T-helper 2 cell treated with Interferon-gamma antibody and Interleukin-4, amounts not matched to agents 5 μg/mL and 100 μg/mL, for 36 hours (primary cell): ENCODE measurements at regions not wholly inside any gene's neighbourhood (a gene's known extent, or its start where the extent isn't known, plus 50 kb on each side); places are given as distances from the start of the nearest gene placed in this dataset.
"Not testable (repeated sequence)": the region's sequence is repeated elsewhere in the genome, so short reads cannot be mapped to it uniquely, and the experiment has no call there.

ENCODE experiments used
- DNase-seq: peaks from one replicate; pipeline ENCODE4 v3.0.0; 2021; ENCODE audit warnings: low spot score
- H3K27ac Mint-ChIP-seq: one replicate; pipeline ENCODE4 v1.8.0; 2021; ENCODE audit warnings: mild to moderate bottlenecking, mixed read lengths
- H3K27me3 Mint-ChIP-seq: one replicate; pipeline ENCODE4 v1.8.0; 2021; ENCODE audit warnings: low read depth, mixed read lengths
- H3K36me3 Mint-ChIP-seq: one replicate; pipeline ENCODE4 v1.8.0; 2021; ENCODE audit warnings: low read depth, mixed read lengths
- H3K4me1 Mint-ChIP-seq: one replicate; pipeline ENCODE4 v1.8.0; 2021; ENCODE audit warnings: low read depth, mixed read lengths
- H3K4me3 Mint-ChIP-seq: one replicate; pipeline ENCODE4 v1.8.0; 2022; ENCODE audit warnings: mild to moderate bottlenecking, moderate library complexity, mixed read lengths
- H3K9me3 Mint-ChIP-seq: one replicate; pipeline ENCODE4 v1.8.0; 2021; ENCODE audit warnings: mixed read lengths

DNA sequence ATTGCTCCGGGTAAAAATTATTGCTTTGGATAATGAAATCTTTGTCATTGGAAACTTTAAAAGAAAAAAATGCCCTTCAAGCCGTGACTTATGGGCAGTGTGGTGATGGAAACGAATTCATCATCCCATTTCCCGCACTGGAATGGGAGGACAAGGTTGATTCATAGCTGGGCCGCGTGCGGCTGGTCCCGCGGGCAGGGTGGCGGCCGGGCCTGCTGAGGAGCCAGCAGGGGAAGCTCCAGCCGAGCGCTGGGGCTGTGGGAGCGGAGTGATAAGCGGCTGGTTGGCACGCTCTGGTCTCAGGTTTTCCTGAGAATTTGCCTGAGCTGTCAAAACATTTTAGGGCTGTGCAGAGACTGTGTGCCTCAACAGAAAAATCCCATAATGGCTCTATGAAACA lies 351.7 kb downstream of the CDC5L start:
- Mint-ChIP-seq H3K27me3 (peaks cover 5% of the 10 kb centered on the region), H3K36me3 (no peaks in the 10 kb centered on the region), H3K4me1 (no peaks in the 10 kb centered on the region), H3K9me3 (no peaks in the 10 kb centered on the region), H3K4me3 (no peak overlapping the region), H3K27ac (no peak overlapping the region)
- no peak for DNase-seq

DNA sequence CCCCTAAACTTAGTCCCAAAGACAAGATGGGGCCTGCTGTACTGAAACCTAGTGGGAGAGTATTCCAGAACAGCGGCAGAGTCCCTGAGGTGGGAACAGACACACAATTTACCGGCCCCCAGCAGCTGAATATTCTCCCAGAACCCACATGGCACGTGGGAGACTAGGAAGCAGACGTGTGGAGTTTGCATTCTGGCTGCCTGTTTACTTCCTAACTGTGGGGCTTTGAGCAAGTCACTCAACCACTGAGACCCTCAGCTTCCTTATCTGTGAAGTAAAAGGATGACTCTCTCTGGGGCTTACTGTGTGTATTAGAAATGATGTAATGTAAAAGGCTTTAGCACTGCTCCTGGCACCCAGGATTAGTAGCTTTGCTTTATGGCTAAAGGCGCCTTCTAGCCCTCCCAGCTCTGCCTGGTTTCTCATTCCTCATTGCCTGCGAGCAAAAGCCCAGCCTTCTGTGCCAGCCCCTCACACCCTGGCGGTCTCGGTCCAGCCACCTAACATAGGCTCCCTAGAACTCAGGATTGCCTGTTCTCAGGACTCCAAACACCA lies 353.1 kb downstream of the CDC5L start:
- H3K27me3 Mint-ChIP-seq, result peaks cover 5% of the 10 kb centered on the region
- H3K27ac Mint-ChIP-seq, result no peak overlapping the region
- peaks cover 3% of the 10 kb centered on the region for H3K9me3 Mint-ChIP-seq
- no peaks in the 10 kb centered on the region for H3K36me3 Mint-ChIP-seq
- DNase-seq, result no peak
- H3K4me3 Mint-ChIP-seq, result no peak overlapping the region
- no peaks in the 10 kb centered on the region for H3K4me1 Mint-ChIP-seq

DNA sequence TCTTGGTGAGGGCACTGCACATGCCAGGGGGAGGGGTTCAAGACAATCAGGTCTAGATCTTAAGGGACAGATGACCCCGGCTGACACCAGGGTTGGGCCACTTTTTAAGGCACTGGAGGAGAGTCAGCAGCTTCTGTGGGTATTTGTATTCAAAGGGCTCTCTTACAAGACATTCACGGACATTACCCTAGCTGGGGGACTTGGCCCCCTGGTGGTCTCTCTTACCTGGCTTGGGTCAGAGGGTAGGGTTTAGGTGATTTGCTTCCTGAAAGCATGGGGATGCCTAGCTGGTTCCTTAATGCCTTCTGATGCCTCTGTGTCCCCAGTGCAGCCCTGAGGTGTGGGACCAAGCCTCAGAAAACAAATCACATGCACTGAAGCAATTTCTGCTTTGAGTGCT lies 354.7 kb downstream of the CDC5L start:
- Mint-ChIP-seq H3K36me3 (no peaks in the 10 kb centered on the region), H3K27me3 (peaks cover 5% of the 10 kb centered on the region), H3K4me1 (no peaks in the 10 kb centered on the region), H3K27ac (no peak overlapping the region), H3K4me3 (no peak overlapping the region), H3K9me3 (peaks cover 3% of the 10 kb centered on the region)
- no peak for DNase-seq

DNA sequence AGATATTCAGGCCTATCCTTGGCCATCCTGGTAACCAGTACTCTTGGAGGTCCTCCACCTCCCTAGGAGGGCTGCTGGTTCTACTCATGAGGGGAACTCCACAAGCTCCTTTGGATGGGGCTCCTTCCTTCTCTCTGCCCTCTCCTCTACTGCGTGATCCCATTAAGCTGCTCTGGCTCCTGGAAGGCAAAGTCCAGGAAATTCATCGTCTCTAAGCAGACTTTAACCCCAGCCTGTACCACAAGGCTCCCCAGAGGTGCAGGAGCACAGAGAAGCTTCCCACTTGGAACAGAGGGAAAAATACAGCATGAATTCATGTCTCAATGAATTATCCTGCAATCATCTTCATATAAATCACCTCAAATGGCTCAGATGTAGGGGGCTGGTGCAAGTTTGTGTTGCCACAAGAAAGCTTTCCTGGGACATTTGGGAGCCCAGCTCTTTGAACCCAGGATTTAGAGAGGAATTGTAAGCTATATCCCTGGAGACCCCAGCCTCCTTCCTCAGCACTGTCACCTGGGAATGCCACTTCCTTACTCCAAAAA lies 355.4 kb downstream of the CDC5L start:
- no peak for DNase-seq
- Mint-ChIP-seq H3K36me3 (no peaks in the 10 kb centered on the region), H3K4me3 (no peak overlapping the region), H3K27ac (no peak overlapping the region), H3K4me1 (no peaks in the 10 kb centered on the region), H3K9me3 (peaks cover 3% of the 10 kb centered on the region), H3K27me3 (peaks cover 5% of the 10 kb centered on the region)

DNA sequence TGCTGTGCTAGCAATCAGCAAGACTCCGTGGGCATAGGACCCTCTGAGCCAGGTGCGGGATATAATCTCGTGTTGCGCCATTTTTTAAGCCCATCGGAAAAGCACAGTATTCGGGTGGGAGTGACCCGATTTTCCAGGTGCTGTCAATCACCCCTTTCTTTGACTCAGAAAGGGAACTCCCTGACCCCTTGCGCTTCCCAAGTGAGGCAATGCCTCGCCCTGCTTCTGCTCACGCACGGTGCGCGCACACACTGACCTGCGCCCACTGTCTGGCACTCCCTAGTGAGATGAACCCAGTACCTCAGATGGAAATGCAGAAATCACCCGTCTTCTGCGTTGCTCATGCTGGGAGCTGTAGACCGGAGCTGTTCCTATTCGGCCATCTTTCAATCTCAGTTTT lies 372.6 kb downstream of the CDC5L start:
- not testable (repeated sequence) for H3K4me3 Mint-ChIP-seq, H3K4me1 Mint-ChIP-seq, H3K36me3 Mint-ChIP-seq, H3K27ac Mint-ChIP-seq, DNase-seq, H3K27me3 Mint-ChIP-seq
- peaks cover 24% of the 10 kb centered on the region for H3K9me3 Mint-ChIP-seq

DNA sequence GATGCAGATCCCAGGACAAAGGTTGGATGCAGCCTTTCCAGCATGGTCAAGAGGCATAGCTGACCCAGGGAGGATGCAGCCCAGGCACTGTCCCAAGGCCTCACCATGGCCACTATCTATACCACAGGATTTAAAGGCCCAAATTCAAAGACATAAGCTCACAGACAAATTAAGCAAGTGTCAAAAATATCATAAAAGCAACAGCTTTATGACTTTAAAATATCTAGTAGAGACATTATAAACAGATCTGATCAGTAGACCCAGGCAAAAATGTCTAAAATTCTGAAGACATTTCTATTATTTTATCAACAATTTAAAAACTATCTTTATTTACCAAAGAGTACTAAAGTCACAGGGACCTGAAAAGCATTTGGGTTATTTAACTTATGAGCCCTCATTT lies 373.5 kb downstream of the CDC5L start:
- no peak for DNase-seq
- Mint-ChIP-seq H3K27ac (no peak overlapping the region), H3K27me3 (peaks cover 5% of the 10 kb centered on the region), H3K36me3 (no peaks in the 10 kb centered on the region), H3K4me1 (peaks cover 3% of the 10 kb centered on the region), H3K4me3 (no peak overlapping the region), H3K9me3 (peaks cover 30% of the 10 kb centered on the region)

DNA sequence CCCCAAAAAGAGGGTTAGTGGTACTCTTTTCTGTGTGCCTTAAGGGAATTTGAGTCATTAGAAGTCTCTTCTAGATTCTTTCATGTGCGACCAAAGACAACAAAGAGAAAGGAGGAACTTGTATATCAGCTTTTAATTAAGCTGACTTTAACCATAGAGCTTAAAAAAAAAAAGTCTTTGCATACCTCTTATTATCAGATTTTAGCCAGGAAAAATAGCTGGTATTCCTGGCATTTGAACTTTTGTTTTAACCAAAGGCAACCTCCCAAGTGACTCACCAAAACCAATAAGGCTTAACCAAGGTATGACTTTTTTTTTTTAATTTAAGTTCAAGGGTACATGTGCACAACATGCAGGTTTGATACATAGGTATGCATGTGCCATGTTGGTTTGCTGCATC lies 375.0 kb downstream of the CDC5L start:
- H3K27ac Mint-ChIP-seq, result no peak overlapping the region

DNA sequence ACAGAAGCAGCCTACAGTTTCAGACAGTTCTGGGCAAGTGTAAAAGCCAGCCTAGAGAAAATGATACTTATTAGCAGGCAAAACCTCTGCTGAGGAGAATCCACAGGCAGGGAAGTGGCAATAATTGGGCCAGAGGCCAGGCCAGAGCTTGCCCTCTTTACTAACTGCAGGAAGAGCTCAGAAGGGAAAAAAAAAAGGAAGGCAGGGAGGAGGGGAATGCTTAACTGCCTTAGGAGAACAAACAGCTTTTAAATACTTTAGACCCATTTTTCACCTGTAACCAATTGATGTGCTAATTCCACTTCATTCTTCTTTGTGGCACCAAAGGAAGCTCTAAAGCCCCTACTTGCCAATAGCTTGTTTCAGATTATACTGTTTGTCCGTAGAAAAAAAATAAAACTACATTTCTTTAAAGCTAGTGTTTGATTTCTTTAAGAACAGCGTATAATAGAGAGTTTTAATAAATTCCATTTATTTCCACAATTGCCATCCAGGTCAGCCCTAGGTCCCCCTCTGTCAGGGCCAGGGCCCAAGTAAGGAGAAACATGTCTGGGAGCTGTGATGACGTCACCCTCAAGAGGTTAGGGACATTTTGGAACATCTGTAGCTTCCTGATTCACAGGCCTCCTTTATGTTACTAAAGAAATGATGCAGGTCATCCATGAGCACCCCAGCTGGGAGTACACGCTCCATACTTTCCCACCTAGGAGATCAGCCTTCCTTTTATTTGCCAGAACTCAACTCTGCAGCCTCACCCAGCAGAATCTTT lies 384.3 kb downstream of the CDC5L start:
- H3K4me3 Mint-ChIP-seq, result no peak overlapping the region
- H3K9me3 Mint-ChIP-seq, result peaks cover 19% of the 10 kb centered on the region
- H3K27me3 Mint-ChIP-seq, result peaks cover 4% of the 10 kb centered on the region
- H3K4me1 Mint-ChIP-seq, result peaks cover 22% of the 10 kb centered on the region
- DNase-seq, result no peak
- no peak overlapping the region for H3K27ac Mint-ChIP-seq
- peaks cover 2% of the 10 kb centered on the region for H3K36me3 Mint-ChIP-seq

More for the DNA sequence above, 375.0 kb downstream of the CDC5L start:
- no peak for DNase-seq
- Mint-ChIP-seq H3K27me3 (peaks cover 7% of the 10 kb centered on the region), H3K9me3 (peaks cover 30% of the 10 kb centered on the region), H3K4me1 (peaks cover 3% of the 10 kb centered on the region), H3K4me3 (no peak overlapping the region), H3K36me3 (no peaks in the 10 kb centered on the region)

DNA sequence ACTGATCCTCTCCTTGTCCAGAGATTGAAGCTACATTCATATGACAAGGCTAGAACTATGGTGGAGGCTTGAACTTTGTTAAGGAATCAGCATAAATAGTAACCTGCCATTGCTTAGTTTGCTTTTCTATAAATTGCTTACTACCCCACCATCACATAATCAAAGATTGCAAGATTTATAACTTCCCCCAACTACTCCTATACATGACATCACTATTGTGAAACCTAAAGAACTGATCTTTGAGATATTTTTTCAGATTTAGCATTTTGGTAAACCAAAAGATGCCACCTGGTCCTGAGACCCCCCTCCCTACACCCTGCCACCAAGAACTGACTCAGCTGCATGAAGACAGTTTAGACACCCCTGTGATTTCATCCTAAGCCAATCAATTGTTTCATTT lies 385.3 kb downstream of the CDC5L start:
- Mint-ChIP-seq H3K27me3 (peaks cover 4% of the 10 kb centered on the region), H3K4me1 (peaks cover 21% of the 10 kb centered on the region), H3K36me3 (peaks cover 2% of the 10 kb centered on the region), H3K27ac (no peak overlapping the region), H3K4me3 (no peak overlapping the region), H3K9me3 (peaks cover 19% of the 10 kb centered on the region)
- no peak for DNase-seq

DNA sequence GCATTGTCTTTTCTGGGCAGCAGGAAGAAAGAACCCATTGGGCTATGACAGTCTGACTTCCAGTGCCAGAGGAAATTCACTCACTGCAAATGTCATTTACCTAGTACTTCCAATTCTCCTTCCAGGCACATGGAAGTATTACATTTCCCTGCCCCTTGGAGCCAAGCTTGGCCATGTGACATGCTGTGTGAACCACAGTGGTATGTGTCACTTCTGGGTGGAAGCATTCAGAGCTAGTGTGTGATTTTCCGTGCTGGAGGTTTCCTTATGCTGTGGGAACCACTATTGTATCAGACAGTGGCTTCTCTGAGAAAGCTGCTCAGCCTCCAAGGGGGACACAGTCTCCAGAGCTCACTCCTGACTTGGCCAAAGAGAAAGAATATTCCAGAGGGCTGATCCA lies 387.6 kb downstream of the CDC5L start:
- Mint-ChIP-seq H3K36me3 (no peaks in the 10 kb centered on the region), H3K4me1 (peaks cover 11% of the 10 kb centered on the region), H3K27me3 (peaks cover 4% of the 10 kb centered on the region), H3K4me3 (no peak overlapping the region), H3K27ac (no peak overlapping the region), H3K9me3 (peaks cover 16% of the 10 kb centered on the region)
- DNase-seq, result no peak

DNA sequence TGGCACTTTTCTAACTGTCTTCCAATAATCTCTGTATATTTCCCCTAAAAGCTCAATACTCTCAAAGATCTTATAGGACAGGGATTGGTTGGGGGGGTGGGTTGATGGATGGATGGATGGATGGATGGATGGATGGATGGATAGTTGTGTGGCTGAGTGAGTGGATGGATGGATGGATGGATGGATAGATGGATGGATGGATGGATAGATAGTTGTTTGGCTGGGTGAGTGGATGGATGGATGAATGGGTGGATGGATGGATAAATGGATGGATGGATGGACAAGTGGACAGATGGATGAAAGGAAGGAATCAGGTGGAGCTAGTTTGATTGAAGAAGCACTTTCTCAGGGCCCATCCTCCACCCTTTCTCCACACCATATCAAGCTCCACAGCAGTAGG lies 388.8 kb downstream of the CDC5L start:
- H3K36me3 Mint-ChIP-seq, result no peaks in the 10 kb centered on the region
- H3K9me3 Mint-ChIP-seq, result peaks cover 16% of the 10 kb centered on the region
- DNase-seq, result no peak
- no peak overlapping the region for H3K27ac Mint-ChIP-seq
- H3K4me1 Mint-ChIP-seq, result peaks cover 3% of the 10 kb centered on the region
- H3K4me3 Mint-ChIP-seq, result no peak overlapping the region
- H3K27me3 Mint-ChIP-seq, result peaks cover 4% of the 10 kb centered on the region

DNA sequence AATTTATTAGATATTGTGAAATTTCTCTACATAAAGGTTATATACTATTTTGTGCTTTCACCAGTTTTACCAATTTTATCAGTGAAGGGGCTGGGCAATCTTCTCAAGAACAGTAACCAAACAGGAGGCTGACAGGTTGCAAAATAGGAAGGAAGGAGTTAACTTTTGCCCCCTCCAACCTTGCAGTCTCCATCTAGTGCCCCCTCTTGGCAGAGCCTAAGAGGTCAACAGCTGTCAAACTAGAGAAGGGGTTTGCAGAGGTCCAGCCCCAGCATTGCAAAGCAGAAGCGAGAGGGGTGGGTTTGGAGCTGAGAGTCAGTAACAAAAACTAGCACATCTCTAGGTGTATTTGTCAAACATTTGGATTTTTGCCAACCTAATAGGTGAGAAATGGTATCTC lies 391.0 kb downstream of the CDC5L start:
- H3K27ac Mint-ChIP-seq, result no peak overlapping the region
- no peaks in the 10 kb centered on the region for H3K36me3 Mint-ChIP-seq
- H3K4me3 Mint-ChIP-seq, result no peak overlapping the region
- peaks cover 2% of the 10 kb centered on the region for H3K27me3 Mint-ChIP-seq
- DNase-seq, result no peak
- H3K9me3 Mint-ChIP-seq, result peaks cover 14% of the 10 kb centered on the region
- H3K4me1 Mint-ChIP-seq, result peaks cover 1% of the 10 kb centered on the region
